Retinal pigment epithelial cell (primary cell): ENCODE measurements at regions not wholly inside any gene's neighbourhood (a gene's known extent, or its start where the extent isn't known, plus 50 kb on each side); places are given as distances from the start of the nearest gene placed in this dataset.

Experiments used
- DNase-seq: peaks from one replicate; pipeline ENCODE4 v3.0.0-alpha.2; 2010; ENCODE audit warnings: low read depth
- H3K4me3 ChIP-seq: 2 replicates; pipeline ENCODE4 v1.5.1; 2011; ENCODE audit warnings: mild to moderate bottlenecking, low read length, control low read depth, moderate library complexity
- TF ChIP-seq, protein P1 (sequence below): conservative IDR thresholded peaks from 2 replicates; pipeline ENCODE4 v1.5.1; 2011; ENCODE audit warnings: low read depth, low read length, control low read depth, inconsistent platforms

DNA sequence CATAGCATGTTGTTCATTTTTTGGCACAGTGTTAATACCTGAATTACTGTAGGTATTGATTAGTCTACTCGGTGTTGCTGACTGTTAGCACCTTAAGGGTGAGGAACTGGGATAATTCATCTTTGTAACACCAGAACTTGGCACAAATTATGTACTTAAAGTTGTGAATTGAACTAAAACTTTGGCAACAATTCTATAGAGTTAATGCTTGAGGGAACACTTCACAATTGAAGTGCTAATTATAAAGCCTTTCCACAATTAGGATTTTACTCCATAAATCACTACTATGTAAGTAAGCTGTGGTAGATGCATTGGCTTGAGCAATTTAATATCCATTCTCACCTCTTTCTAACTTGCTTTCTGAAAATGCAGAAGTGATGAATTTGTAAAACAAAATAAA lies 686.7 kb downstream of the PDHA2 start:
- H3K4me3 ChIP-seq, result no peak overlapping the region
- TF ChIP-seq, protein P1, sequence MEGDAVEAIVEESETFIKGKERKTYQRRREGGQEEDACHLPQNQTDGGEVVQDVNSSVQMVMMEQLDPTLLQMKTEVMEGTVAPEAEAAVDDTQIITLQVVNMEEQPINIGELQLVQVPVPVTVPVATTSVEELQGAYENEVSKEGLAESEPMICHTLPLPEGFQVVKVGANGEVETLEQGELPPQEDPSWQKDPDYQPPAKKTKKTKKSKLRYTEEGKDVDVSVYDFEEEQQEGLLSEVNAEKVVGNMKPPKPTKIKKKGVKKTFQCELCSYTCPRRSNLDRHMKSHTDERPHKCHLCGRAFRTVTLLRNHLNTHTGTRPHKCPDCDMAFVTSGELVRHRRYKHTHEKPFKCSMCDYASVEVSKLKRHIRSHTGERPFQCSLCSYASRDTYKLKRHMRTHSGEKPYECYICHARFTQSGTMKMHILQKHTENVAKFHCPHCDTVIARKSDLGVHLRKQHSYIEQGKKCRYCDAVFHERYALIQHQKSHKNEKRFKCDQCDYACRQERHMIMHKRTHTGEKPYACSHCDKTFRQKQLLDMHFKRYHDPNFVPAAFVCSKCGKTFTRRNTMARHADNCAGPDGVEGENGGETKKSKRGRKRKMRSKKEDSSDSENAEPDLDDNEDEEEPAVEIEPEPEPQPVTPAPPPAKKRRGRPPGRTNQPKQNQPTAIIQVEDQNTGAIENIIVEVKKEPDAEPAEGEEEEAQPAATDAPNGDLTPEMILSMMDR, result no peak

DNA sequence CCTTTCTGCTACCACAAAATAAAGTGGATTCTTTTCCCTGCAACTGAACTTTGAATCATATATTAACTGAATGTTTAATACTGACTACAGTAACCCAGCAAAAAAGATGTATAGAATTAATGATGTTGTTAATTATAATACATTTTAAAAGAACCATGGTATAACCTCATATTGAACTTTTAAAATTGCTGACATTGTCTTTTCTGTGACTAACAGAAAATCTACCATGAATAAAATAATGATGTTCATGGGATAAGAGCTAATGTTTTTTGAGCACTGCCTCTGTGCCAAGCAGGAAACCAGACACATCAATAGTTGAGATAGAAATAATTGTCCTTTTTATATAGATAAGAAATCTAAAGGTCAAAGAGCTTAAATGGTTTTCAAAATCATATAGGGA lies 691.9 kb downstream of the PDHA2 start:
- DNase-seq, result no peak
- TF ChIP-seq, protein P1, result no peak
- no peak overlapping the region for H3K4me3 ChIP-seq

More for the DNA sequence above, 686.7 kb downstream of the PDHA2 start:
- no peak for DNase-seq

DNA sequence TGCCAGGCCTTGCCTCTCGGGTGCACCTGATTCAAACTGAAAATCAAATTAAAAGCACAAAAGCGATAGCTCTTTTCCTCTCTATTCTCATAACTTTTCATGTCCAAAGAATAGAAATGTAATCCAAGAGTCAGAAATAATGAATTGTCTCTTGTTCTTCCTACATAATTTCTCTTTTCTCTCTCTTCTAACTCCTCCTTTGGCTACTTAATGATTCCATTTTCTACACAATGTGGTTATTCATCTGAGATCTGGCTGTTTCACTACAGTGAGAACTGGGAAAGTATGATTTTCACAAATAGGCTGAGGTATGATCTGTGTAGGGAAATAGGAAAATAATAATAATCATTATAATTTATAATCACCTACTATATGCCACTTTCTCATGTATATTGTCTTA lies 703.5 kb downstream of the PDHA2 start:
- no peak for DNase-seq
- TF ChIP-seq, protein P1, result no peak

DNA sequence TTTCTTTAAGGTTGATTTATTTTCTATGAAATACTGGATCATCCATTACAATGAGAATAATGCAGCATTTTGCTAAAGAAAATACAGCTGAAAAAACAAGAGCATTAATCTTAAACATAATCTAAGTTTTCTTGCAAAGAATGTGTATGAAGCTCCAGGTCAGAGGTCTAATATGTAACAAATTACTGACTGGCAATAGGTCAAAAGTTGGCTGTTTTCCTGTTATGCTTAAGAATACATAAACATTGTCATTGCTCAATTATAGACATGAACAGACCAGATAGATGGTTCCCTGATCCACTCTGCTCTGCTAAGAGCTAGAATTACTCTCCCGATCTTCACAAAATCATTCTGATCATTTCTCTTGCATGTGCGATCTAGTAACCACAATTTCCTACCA lies 718.6 kb downstream of the PDHA2 start:
- H3K4me3 ChIP-seq, result no peak overlapping the region
- no peak for DNase-seq
- TF ChIP-seq, protein P1, result no peak

More for the DNA sequence above, 703.5 kb downstream of the PDHA2 start:
- no peak overlapping the region for H3K4me3 ChIP-seq

DNA sequence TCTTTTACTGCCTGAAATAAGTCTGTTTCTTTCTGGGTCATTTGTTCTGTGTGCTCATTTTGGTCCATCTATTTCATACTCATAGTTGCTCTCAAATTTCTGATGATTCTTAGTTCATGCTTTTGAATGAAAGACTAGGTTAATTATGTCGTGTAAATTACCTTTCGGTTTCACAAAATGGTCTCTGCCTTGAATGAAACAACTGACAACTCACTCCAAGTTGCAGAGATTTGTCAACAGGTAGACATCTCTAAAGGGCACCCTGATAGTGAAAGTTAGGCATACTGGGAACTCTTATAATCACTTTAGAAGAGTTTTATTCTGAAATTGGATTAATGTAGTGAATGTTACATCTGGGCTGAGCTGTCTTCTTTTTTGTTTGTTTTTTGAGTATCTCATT lies 726.9 kb downstream of the PDHA2 start:
- TF ChIP-seq, protein P1, result no peak

DNA sequence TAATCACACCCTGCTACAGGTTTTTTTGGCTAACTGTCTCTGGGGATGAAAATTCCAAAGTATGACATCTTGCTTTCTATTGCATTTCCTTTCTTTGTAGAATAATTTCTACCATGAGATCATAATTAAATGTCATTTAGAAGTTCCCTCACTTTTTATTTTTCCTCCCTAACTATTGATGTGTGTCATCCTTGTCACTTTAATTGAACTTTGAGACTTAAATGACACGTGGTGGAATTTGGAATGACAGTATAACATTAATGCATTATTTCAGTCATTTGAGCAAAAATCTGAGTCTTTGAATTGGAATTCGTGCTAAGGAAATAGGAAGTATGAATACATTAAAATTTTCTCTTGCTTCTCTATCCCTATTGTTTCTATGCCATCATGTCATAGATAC lies 745.4 kb downstream of the PDHA2 start:
- TF ChIP-seq, protein P1, result no peak
- no peak for DNase-seq
- no peak overlapping the region for H3K4me3 ChIP-seq

More for the DNA sequence above, 726.9 kb downstream of the PDHA2 start:
- no peak overlapping the region for H3K4me3 ChIP-seq
- DNase-seq, result no peak

DNA sequence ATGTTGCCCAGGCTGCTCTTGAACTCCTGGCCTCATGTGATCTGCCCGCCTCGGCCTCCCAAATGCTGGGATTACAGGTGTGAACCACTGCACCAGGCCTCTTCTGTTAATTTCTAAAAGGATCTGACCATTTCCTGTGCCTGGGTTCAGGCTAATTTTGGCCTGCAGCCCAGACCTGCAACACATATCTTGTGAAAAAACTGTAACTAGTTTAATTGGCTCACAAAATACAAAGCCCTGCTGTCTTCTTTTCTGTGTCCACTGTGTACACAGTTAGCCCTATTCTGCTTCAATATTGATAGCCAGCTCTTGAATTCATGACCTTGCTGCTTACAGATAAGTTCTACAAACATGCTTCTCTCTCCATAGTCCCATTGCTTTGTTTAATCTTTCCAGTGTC lies 753.5 kb downstream of the PDHA2 start:
- peak; percentile 26 for DNase-seq
- TF ChIP-seq, protein P1, result no peak
- H3K4me3 ChIP-seq, result no peak overlapping the region
